GM03348 (cell line): ENCODE measurements at regions not wholly inside any gene's neighbourhood (a gene's known extent, or its start where the extent isn't known, plus 50 kb on each side); places are given as distances from the start of the nearest gene placed in this dataset.
"Not testable (repeated sequence)": the region's sequence is repeated elsewhere in the genome, so short reads cannot be mapped to it uniquely, and the experiment has no call there.

Experiments
- DNase-seq: peaks from one replicate; pipeline ENCODE4 v3.0.0; 2012; ENCODE audit warnings: low spot score

DNA sequence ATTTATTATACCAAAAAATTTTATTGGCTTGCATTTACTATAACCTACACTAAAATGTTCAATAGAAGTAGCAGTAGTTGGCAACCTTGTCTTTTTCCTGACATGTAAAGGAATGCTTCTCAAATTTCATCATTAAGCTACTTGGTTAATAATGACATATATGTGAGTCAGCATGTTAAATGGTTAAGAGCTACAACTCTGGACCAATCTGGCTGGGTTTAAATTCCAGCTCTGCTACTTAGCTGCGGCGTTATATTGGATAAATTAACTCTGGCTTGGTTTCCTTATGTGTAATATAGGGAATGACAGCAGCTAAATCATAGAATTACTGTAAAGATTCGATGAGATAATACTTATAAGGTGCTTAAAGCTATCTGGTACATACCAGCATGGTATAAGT, 53.7 kb upstream of the OTOGL start:
- peak; percentile 38 for DNase-seq

GRCh38 chr12:80044694-80045046, 54.7 kb upstream of the OTOGL start:
- DNase-seq: peak; percentile 72

GRCh38 chr12:80041692-80042091, 57.6 kb upstream of the OTOGL start:
- peak; percentile 47 for DNase-seq

DNA sequence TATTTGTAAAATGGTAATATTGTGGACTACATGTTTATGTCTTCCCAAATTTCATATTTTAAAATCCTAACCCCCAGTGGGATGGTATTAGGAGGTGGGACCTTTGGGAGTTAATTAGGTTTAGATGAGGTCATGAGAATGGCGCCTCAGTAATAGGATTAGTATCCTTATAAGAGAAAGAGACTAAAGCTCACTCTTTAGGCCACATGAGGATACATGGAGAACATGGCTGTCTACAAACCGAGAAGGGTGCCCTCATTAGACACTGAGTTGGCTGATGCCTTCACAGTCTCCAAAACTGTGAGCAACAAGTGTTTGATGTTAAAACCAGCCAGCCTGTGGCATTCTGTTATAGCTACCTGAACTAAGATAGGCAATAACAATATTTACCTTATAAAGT, 58.3 kb upstream of the OTOGL start:
- no peak for DNase-seq

DNA sequence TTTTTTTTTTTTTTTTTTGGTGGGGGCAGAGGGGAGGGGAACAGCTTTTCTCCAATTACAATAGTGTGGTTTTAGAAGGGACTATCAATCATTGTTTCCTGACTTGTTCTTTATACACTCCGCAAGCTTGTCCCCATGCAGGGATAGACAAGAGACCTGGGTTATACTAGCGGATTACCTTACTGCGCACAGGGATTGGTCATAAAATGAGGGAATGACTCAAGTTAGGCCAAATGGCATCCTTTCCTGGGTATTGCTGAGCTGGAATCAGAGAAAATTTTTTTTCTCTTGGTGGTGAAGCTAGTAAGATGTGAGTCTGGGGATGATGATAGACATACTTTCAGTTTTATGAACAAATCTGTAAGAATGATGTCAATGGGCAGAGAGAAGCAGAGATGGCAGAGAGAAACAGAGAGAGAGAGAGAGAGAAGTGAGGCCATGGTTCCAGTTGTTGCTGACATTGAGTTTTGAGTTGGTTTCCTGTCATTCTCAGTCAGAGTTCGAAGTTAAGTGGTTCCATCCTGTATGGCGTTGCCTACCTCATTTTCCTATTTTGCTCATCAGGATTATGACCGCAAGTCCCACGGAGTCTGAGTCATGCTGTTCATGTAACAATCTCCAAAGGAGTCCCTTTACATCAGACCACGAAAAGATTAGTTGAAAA, 59.1 kb upstream of the OTOGL start:
- DNase-seq: no peak

- DNase-seq: no peak
Observed at GRCh38 chr12:80038062-80038560, 61.2 kb upstream of the OTOGL start.

DNA sequence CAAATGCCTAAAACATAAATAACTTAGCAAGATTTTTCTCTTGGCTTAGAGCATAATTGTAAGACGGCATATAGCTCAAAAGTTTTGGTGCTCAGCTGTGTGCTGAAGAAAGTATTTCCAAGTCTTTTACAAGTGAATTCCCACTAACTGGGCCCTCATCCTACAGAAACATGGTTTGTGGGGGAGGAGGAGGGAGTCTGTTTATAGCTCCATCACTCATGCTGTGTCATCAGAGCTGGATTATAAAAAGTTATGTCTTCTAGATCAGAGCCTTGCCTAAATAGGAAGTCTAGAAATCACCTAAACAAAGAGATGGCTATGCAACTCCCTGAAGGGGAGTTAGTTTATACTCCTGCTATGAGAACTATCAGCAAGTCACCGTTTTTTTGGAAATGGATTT, 65.9 kb upstream of the OTOGL start:
- DNase-seq: peak; percentile 52

GRCh38 chr12:80032946-80033345, 66.4 kb upstream of the OTOGL start:
- no peak for DNase-seq

DNA sequence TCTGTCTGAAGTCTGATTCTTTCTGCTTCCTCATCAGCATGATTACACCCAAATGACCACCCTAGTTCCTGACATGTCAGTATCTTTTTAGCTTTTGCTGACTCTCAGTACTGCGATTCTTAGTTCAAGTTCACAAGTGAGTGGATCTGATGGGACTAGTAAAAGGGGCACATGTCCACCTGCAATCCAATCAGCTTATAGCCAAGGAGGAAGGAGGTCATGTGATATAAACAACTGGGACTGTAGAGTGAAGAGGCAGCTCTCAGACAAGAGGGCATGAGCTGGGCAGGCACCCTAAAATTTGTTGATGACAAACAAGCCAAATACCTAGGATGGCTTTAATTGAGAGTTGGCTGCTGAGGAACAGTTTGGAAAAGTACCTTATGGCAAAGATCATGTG, 68.1 kb upstream of the OTOGL start:
- no peak for DNase-seq

- no peak for DNase-seq
Observed at GRCh38 chr12:80025638-80026037, 73.7 kb upstream of the OTOGL start.

DNA sequence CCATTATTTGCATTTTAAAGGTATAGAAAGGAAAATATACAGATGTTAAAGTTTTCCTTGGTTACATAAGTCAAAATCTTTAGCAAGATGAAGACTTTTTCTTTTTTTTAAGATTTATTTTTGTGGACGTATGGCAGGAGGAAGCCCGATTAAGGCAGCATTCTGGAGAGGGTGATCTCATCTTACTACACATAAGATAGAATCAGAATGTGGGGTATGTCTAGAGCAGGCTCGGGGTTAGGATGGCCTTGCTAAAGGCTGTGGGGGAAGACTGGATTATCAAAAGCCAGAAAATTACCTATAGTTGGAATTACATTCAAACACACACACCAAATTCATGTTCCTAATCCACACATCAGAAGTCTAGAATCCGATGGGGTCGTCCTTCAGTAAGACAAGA, 79.6 kb upstream of the OTOGL start:
- DNase-seq: no peak

- no peak for DNase-seq
Observed at GRCh38 chr12:80018119-80018518, 81.2 kb upstream of the OTOGL start.

DNA sequence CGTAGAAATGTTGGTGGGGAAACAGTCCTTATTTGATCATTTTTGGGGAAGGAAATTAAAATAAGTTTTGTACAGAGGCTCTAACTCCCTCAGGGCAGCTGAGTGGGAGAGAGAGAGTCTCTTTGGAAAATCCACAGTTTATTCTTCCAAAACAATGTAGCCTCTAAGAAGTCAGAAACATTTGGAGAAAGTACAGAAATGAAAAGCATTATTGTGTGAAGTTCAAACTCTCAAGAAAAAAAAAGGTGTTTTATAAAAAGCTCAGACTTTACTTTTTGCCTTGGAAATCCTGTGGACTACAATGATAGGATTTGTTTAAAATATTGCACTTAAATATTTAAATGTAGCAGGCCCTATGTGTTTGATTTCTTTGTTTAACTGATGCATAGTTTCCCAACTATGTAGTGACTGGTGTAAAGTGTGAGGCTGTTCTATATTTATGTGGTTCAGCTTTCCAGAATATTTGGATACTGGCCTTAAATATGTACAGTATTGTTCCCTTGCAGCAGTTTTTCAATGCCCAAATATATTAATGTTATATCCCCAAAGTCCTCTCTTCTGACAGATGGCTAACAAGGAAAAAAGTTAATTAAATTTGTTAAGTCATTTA, 82.0 kb upstream of the OTOGL start:
- DNase-seq: no peak

- no peak for DNase-seq
Observed at GRCh38 chr12:80016684-80017083, 81.8 kb upstream of the PPP1R12A start.

GRCh38 chr12:80015660-80016059, 80.8 kb upstream of the PPP1R12A start:
- DNase-seq: no peak

DNA sequence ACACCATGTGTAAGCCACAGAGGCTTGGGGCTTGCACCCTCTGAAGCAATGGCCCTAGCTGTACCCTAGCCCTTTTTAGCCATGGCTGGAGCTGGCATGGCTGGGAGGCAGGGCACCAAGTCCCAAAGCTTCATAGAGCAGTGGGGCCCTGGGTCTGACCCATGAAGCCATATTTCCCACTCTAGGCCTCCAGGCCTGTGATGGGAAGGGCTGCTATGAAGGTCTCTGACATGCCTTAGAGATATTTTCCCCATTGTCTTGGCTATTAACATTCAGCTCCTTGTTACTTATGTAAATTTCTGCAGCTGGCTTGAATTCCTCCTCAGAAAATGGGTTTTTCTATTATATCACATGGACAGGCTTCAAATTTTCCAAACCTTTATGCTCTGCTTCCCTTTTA, 68.8 kb upstream of the PPP1R12A start:
- not testable (repeated sequence) for DNase-seq

DNA sequence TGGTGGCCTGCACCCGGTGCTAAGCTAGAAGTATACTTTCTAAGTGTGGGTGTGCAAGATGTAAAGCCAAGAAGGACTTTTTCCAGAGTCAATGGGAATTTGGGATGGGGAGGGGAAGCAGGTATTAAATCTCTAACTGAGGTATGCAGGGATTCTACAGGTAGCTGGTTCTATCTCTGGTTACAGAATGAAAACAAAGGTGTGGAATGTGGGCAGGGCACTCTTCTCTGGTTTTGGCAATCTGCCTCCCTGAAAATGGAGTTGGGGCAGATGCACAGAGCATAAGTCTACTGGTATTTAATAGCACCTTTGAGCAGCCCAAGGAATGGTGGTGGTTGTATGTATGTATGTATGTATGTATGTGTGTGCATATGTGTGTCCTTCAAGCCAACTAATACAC, 66.7 kb upstream of the PPP1R12A start:
- no peak for DNase-seq

DNA sequence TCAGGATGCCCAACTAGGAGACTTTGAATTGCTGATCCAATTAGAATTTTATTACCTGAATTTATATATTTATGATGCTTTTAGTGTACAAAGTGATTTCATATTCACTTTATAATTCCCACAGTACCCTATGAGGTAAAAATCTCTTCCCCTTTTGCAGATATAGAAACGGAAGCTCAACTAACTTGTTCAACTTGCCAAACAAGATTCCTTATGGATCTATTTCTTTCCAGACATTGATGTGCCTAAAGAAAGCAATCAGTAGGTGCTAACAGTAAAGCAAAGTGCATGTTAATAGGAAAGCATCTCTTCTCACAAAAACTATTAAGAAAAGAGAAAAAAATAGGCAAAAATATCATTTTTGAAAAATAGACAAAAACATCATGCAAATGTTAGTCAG, 65.9 kb upstream of the PPP1R12A start:
- no peak for DNase-seq

DNA sequence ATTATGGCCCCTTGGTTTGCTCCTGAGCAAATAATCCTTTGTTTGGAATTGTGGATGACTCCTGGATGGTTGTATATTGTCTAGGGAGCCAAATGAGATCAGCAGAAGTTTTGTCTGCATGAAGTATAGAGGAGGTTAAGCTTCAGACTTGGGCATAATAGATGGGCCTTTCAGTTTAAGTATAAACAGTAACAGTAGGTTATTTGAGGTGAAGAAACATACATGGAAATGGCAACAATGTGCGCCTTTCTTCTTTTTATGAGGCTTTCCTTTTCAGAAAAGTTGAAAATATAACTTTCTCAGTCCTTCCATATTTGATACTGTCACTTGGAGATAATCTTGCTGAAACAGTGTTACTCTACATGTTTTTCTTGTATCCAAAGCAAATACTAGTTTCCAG, 63.7 kb upstream of the PPP1R12A start:
- DNase-seq: no peak

GRCh38 chr12:79997096-79997791, 62.3 kb upstream of the PPP1R12A start:
- DNase-seq: peak; percentile 11

DNA sequence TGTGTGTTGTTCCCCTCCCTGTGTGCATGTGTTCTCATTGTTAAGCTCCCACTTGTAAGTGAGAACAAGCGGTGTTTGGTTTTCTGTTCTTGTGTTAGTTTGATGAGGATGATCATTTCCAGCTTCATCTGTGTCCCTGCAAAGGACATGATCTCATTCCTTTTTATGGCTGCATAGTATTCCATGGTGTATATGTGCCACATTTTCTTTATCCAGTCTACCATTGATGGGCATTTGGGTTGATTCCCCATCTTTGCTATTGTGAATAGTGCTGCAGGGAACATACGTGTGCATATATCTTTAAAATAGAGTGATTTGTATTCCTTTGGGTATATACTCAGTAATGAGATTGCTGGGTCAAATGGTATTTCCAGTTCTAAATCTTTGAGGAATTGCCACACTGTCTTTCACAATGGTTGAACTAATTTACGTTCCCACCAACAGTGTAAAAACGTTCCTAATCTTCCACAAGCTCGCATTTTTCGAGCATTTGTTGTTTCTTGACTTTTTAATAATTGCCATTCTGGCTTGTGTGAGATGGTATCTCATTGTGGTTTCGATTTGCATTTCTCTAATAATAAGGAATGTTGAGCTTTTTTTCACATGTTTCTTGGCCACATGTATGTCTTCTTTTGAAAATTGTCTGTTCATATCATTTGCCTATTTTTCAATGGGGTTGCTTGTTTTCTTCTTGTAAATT, 60.6 kb upstream of the PPP1R12A start:
- not testable (repeated sequence) for DNase-seq

DNA sequence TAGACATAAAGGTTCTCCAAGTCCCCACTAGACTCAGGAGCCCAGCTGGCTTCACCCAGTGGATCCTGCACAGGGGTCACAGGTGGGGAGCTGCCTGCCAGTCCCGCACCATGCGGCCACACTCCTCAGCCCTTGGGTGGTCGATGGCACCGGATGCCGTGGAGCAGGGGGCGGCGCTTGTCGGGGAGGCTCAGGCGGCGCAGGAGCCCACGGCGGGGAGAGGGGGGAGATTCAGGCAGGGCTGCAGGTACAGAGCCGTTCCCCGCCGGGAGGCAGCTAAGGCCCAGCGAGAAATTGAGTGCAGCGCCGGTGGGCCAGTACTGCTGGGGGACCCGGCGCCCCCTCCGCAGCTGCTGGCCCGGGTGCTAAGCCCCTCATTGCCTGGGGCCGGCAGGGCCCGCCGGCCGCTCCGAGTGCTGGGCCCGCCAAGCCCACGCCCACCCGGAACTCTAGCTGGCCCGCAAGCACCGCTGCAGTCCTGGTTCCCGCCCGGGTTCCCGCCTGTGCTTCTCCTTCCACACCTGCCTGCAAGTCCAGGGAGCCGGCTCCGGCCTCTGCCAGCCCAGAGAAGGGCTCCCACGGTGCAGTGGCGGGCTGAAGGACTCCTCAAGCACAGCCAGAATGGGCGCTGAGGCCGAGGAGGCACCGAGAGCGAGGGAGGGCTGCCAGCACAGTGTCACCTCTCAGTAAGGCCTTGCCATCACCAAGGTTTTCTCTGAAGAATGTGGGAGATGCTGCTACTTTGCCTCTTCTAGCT, 58.4 kb upstream of the PPP1R12A start:
- DNase-seq: no peak
